GM12878 (cell line): ENCODE measurements at regions not wholly inside any gene's neighbourhood (a gene's known extent, or its start where the extent isn't known, plus 50 kb on each side); places are given as distances from the start of the nearest gene placed in this dataset.
A peak's percentile ranks its signal among the peaks of the same experiment; 100 is the strongest.

Source experiments
- ATAC-seq: fragments of 200-7000 bp; cut with Tn5 transposase; 3 replicates; pipeline ENCODE4 v1.9.1; 2020; ENCODE audit warnings: mild to moderate bottlenecking, moderate library complexity
- BruUV-seq: library from RNA; stranded (reverse); fragments of 400-500 nt; replicated peaks from 2 replicates; lab custom pipeline; 2021; lab: Mats Ljungman, UMichigan
- CTCF ChIA-PET: fragments of 300-600 bp; sonication (Branson Sonifier 250); formaldehyde crosslinking; extraction: SDS; loops from one replicate; lab custom pipeline; 2021; ENCODE audit warnings: inconsistent platforms; lab: Yijun Ruan, JAX
- POLR2A ChIA-PET: fragments of 350-600 bp; formaldehyde crosslinking; extraction: SDS; loops from one replicate; lab custom pipeline; 2021; ENCODE audit warnings: inconsistent platforms; lab: Charles Lee
- RAD21 ChIA-PET: fragments of 300-600 bp; sonication (Branson Sonifier 250); formaldehyde crosslinking; loops from one replicate; lab custom pipeline; 2023; ENCODE audit warnings: antibody characterized with exemption; ENCODE audit not compliant: unreplicated experiment; lab: Charles Lee
- SMC1A ChIA-PET: fragments of 300-600 bp; sonication (Branson Sonifier 250); formaldehyde crosslinking; loops from one replicate; lab custom pipeline; 2023; ENCODE audit not compliant: unreplicated experiment, uncharacterized antibody; lab: Charles Lee
- DNase-seq: peaks from one replicate; pipeline ENCODE4 v3.0.0-alpha.2; 2011; ENCODE audit warnings: low read depth, low spot score
- FAIRE-seq: peaks from 3 replicates; lab custom pipeline; 2011; peaks lifted over from hg19 to GRCh38; lab: Jason Lieb, UNC
- H2AFZ ChIP-seq: 2 replicates; pipeline ENCODE4 v1.6.0; 2011; ENCODE audit warnings: low read depth, low read length, control low read depth; ENCODE audit not compliant: control insufficient read depth
- H3K27ac ChIP-seq: 2 replicates; pipeline ENCODE4 v1.5.1; 2011; ENCODE audit warnings: control low read depth; ENCODE audit not compliant: control insufficient read depth, insufficient read depth
- H3K27me3 ChIP-seq, 2 experiments: replicated peaks in 1 of 2; 2 replicates each; pipeline versions ENCODE4 v1.6.0 to v1.6.1; 2011; ENCODE audit warnings: low read length in 1 of 2; ENCODE audit not compliant: control insufficient read depth in 2 of 2, insufficient read depth in 2 of 2
- H3K36me3 ChIP-seq, 2 experiments: 2 replicates each; pipeline ENCODE4 v1.5.1; 2011; ENCODE audit warnings: low read length in 1 of 2; ENCODE audit not compliant: control insufficient read depth in 2 of 2, insufficient read depth in 2 of 2
- H3K4me1 ChIP-seq: 2 replicates; pipeline ENCODE4 v1.6.1; 2011; ENCODE audit warnings: mild to moderate bottlenecking, low read length, moderate library complexity, mixed read lengths; ENCODE audit not compliant: control insufficient read depth, insufficient read depth
- H3K4me2 ChIP-seq: 2 replicates; pipeline ENCODE4 v1.6.0; 2011; ENCODE audit warnings: control low read depth; ENCODE audit not compliant: control insufficient read depth, insufficient read depth
- H3K4me3 ChIP-seq: fragments of 200-600 bp; sonication (generic); 2 replicates; pipeline ENCODE4 v1.5.1; 2016
- H3K79me2 ChIP-seq: 2 replicates; pipeline ENCODE4 v1.6.0; 2011; ENCODE audit warnings: low read length; ENCODE audit not compliant: control insufficient read depth, insufficient read depth
- H3K9ac ChIP-seq: 2 replicates; pipeline ENCODE4 v1.8.0; 2011; ENCODE audit warnings: low read length, control low read depth, mixed read lengths; ENCODE audit not compliant: control insufficient read depth, insufficient read depth
- H3K9me3 ChIP-seq: replicated peaks from 3 replicates; pipeline ENCODE4 v1.5.1; 2011; ENCODE audit warnings: mild to moderate bottlenecking, low read length; ENCODE audit not compliant: control insufficient read depth, insufficient read depth
- H4K20me1 ChIP-seq: 2 replicates; pipeline ENCODE4 v1.6.0; 2011; ENCODE audit not compliant: control insufficient read depth, insufficient read depth
- ASH2L ChIP-seq: fragments of 300-600, 200-600 bp; sonication (generic); IDR thresholded peaks from 2 replicates; pipeline ENCODE4 v1.6.1; 2017; ENCODE audit warnings: low read depth, mild to moderate bottlenecking, borderline replicate concordance
- BRCA1 ChIP-seq: IDR thresholded peaks from 2 replicates; pipeline ENCODE4 v1.6.1; 2011; ENCODE audit warnings: low read depth, low read length, improper control_type of control experiment
- KAT2A ChIP-seq: conservative IDR thresholded peaks from 2 replicates; pipeline ENCODE4 v1.6.1; 2011; ENCODE audit warnings: low read depth, low read length; ENCODE audit not compliant: control insufficient read depth
- MTA3 ChIP-seq: IDR thresholded peaks from 2 replicates; pipeline ENCODE4 v1.6.1; 2012; ENCODE audit warnings: low read length, inconsistent platforms, borderline replicate concordance
- MXI1 ChIP-seq: fragments of 150-350 bp; IDR thresholded peaks from 2 replicates; pipeline ENCODE4 v1.6.1; 2011; ENCODE audit warnings: low read depth, mild to moderate bottlenecking, inconsistent platforms, low read length, improper control_type of control experiment
- RFX5 ChIP-seq: IDR thresholded peaks from 2 replicates; pipeline ENCODE4 v1.6.1; 2011; ENCODE audit warnings: low read depth, low read length, improper control_type of control experiment
- STAT1 ChIP-seq: fragments of 450-650 bp; conservative IDR thresholded peaks from 2 replicates; pipeline ENCODE4 v1.6.1; 2014; ENCODE audit warnings: antibody characterized with exemption, mild to moderate bottlenecking
- ZBED1 ChIP-seq: IDR thresholded peaks from 2 replicates; pipeline ENCODE4 v1.6.1; 2016; ENCODE audit warnings: borderline replicate concordance
- ZNF622 ChIP-seq: fragments of 450-650 bp; IDR thresholded peaks from 2 replicates; pipeline ENCODE4 v1.6.1; 2017; ENCODE audit warnings: mild to moderate bottlenecking, inconsistent platforms
- WGBS: methylation state at CpG from one replicate; pipeline ENCODE4 v1.1.6; 2016; ENCODE audit warnings: low lambda C conversion rate; ENCODE audit not compliant: insufficient replicate concordance, insufficient coverage; ENCODE audit errors: missing lambda C conversion rate; 5-methylcytosine and 5-hydroxymethylcytosine counted together
- in situ Hi-C: fragments of 300-500 bp; cut with MboI; formaldehyde crosslinking; loops from 9 replicates; pipeline ENCODE4 v1.14.3; 2018; ENCODE audit warnings: mixed read lengths
- intact Hi-C: fragments of 100-400 bp; cut with micrococcal nuclease; formaldehyde crosslinking; loops from one replicate; pipeline ENCODE4 v1.14.2; 2022; ENCODE audit not compliant: unreplicated experiment
- TF ChIP-seq, protein P1 (sequence below): fragments of 450-650 bp; formaldehyde crosslinking; IDR thresholded peaks from 2 replicates; pipeline ENCODE4 v1.5.0; 2022; ENCODE audit warnings: mild to moderate bottlenecking, missing genetic modification characterization
- TF ChIP-seq, protein P2 (sequence below): fragments of 150-350 bp; IDR thresholded peaks from 2 replicates; pipeline ENCODE4 v1.6.1; 2014; ENCODE audit warnings: mild to moderate bottlenecking, low read depth, low read length

DNA sequence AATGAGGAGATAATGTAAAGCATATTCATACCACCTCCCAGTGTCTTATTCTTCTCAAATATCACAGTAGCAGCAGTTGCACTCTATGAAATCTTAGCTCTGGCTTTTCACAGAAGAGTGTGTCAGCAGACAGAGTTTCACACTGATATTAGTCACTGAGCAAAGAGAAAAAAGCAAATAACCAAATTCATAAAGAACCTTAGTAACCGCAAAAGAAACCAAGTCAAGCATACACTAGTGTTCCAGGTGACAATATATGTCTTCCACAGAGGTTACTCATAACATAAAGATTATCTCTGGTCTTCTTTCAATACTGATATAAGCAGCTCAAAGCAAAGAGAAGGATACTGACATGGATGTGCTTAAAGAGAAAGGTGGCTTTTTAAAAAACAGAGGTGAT, 181.7 kb upstream of the EDNRA start:
- Histone ChIP-seq H2AFZ (no peak overlapping the region), H3K27me3 (no peaks in the 10 kb centered on the region), H3K9ac (no peak overlapping the region), H3K36me3 (no peaks in the 10 kb centered on the region), H3K4me2 (no peak overlapping the region), H3K4me1 (no peaks in the 10 kb centered on the region), H4K20me1 (no peaks in the 10 kb centered on the region), H3K4me3 (no peak overlapping the region), H3K79me2 (no peaks in the 10 kb centered on the region), H3K27ac (no peak overlapping the region), H3K9me3 (no peaks in the 10 kb centered on the region)
- TF ChIP-seq RFX5, result no peak
- TF ChIP-seq ASH2L, result no peak
- TF ChIP-seq ZBED1, result no peak
- no peak for TF ChIP-seq MXI1
- no peak for TF ChIP-seq ZNF622
- TF ChIP-seq, protein P1, sequence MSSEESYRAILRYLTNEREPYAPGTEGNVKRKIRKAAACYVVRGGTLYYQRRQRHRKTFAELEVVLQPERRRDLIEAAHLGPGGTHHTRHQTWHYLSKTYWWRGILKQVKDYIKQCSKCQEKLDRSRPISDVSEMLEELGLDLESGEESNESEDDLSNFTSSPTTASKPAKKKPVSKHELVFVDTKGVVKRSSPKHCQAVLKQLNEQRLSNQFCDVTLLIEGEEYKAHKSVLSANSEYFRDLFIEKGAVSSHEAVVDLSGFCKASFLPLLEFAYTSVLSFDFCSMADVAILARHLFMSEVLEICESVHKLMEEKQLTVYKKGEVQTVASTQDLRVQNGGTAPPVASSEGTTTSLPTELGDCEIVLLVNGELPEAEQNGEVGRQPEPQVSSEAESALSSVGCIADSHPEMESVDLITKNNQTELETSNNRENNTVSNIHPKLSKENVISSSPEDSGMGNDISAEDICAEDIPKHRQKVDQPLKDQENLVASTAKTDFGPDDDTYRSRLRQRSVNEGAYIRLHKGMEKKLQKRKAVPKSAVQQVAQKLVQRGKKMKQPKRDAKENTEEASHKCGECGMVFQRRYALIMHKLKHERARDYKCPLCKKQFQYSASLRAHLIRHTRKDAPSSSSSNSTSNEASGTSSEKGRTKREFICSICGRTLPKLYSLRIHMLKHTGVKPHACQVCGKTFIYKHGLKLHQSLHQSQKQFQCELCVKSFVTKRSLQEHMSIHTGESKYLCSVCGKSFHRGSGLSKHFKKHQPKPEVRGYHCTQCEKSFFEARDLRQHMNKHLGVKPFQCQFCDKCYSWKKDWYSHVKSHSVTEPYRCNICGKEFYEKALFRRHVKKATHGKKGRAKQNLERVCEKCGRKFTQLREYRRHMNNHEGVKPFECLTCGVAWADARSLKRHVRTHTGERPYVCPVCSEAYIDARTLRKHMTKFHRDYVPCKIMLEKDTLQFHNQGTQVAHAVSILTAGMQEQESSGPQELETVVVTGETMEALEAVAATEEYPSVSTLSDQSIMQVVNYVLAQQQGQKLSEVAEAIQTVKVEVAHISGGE (CRISPR knock-in tag), result no peak
- TF ChIP-seq, protein P2, sequence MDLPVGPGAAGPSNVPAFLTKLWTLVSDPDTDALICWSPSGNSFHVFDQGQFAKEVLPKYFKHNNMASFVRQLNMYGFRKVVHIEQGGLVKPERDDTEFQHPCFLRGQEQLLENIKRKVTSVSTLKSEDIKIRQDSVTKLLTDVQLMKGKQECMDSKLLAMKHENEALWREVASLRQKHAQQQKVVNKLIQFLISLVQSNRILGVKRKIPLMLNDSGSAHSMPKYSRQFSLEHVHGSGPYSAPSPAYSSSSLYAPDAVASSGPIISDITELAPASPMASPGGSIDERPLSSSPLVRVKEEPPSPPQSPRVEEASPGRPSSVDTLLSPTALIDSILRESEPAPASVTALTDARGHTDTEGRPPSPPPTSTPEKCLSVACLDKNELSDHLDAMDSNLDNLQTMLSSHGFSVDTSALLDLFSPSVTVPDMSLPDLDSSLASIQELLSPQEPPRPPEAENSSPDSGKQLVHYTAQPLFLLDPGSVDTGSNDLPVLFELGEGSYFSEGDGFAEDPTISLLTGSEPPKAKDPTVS, result no peak
- no peak for TF ChIP-seq KAT2A
- no peak for TF ChIP-seq MTA3
- TF ChIP-seq BRCA1, result no peak
- no peak for TF ChIP-seq STAT1
- ATAC-seq, result peak; percentile 20
- DNase-seq, result no peak
- SMC1A ChIA-PET, result no interaction called here
- in situ Hi-C loops, result no loop called here
- no peak for FAIRE-seq
- 40% methylated on average over 1 of the region's 1 CpG for WGBS
- intact Hi-C loops, result no loop called here
- POLR2A ChIA-PET, result no interaction called here
- CTCF ChIA-PET, result no interaction called here
- no TSS peak for BruUV-seq
- RAD21 ChIA-PET, result no interaction called here
